Mesenchymal stem cell (in vitro differentiated cells and primary cell): ENCODE measurements at regions not wholly inside any gene's neighbourhood (a gene's known extent, or its start where the extent isn't known, plus 50 kb on each side); places are given as distances from the start of the nearest gene placed in this dataset.

Experiments
- DNase-seq: peaks from one replicate; pipeline ENCODE4 v3.0.0-alpha.2; 2013
- H2AFZ ChIP-seq: one replicate; pipeline ENCODE4 v1.6.1; 2013; ENCODE audit warnings: low read depth, mild to moderate bottlenecking, control low read depth, inconsistent platforms, low read length, moderate library complexity
- H2AK5ac ChIP-seq: 2 replicates; pipeline ENCODE4 v1.6.1; 2013; ENCODE audit warnings: low read length, moderate library complexity, mild to moderate bottlenecking, inconsistent platforms; ENCODE audit not compliant: severe bottlenecking
- H2BK120ac ChIP-seq: one replicate; pipeline ENCODE4 v1.6.1; 2013; ENCODE audit warnings: low read depth, mild to moderate bottlenecking, inconsistent platforms, low read length, moderate library complexity
- H2BK12ac ChIP-seq, 2 experiments: one replicate each; pipeline ENCODE4 v1.6.1; 2013; ENCODE audit warnings: inconsistent platforms in 2 of 2, low read length in 2 of 2, mild to moderate bottlenecking in 2 of 2, moderate library complexity in 2 of 2, control low read depth in 1 of 2
- H2BK15ac ChIP-seq: one replicate; pipeline ENCODE4 v1.6.1; 2013; ENCODE audit warnings: mild to moderate bottlenecking, low read depth, inconsistent platforms; ENCODE audit not compliant: poor library complexity, severe bottlenecking
- H2BK5ac ChIP-seq: 2 replicates; pipeline ENCODE4 v1.6.1; 2013; ENCODE audit warnings: low read depth, mild to moderate bottlenecking, low read length, control low read depth, inconsistent platforms; ENCODE audit not compliant: poor library complexity, severe bottlenecking
- H3K14ac ChIP-seq, 2 experiments: one replicate each; pipeline ENCODE4 v1.6.1; 2013; ENCODE audit warnings: inconsistent platforms in 2 of 2, low read length in 2 of 2, control low read depth in 1 of 2, mild to moderate bottlenecking in 1 of 2, moderate library complexity in 1 of 2
- H3K18ac ChIP-seq, 2 experiments: one replicate each; pipeline ENCODE4 v1.6.1; 2013; ENCODE audit warnings: inconsistent platforms in 2 of 2, low read length in 2 of 2, control low read depth in 1 of 2, low read depth in 1 of 2, mild to moderate bottlenecking in 1 of 2
- H3K23ac ChIP-seq, 2 experiments: one replicate each; pipeline ENCODE4 v1.6.1; 2013; ENCODE audit warnings: inconsistent platforms in 2 of 2, low read length in 2 of 2, mild to moderate bottlenecking in 2 of 2, moderate library complexity in 2 of 2, control low read depth in 1 of 2
- H3K27ac ChIP-seq: 2 replicates; pipeline ENCODE4 v1.5.1; 2013; ENCODE audit warnings: mild to moderate bottlenecking, moderate library complexity, low read length, control low read depth, inconsistent platforms; ENCODE audit not compliant: poor library complexity, severe bottlenecking
- H3K27me3 ChIP-seq, 2 experiments: 2 replicates each; pipeline versions ENCODE4 v1.6.1 to v1.7.0; 2013; ENCODE audit warnings: low read length in 2 of 2, mild to moderate bottlenecking in 2 of 2, moderate library complexity in 2 of 2, control low read depth in 1 of 2, inconsistent platforms in 1 of 2; ENCODE audit not compliant: control insufficient read depth in 1 of 2, insufficient read depth in 1 of 2
- H3K36me3 ChIP-seq, 2 experiments: 2 replicates each; pipeline versions ENCODE4 v1.6.1 to v1.7.0; 2013; ENCODE audit warnings: low read length in 2 of 2, control low read depth in 1 of 2, inconsistent platforms in 1 of 2, low read depth in 1 of 2, mild to moderate bottlenecking in 1 of 2; ENCODE audit not compliant: insufficient read depth in 2 of 2, control insufficient read depth in 1 of 2
- H3K4ac ChIP-seq, 2 experiments: one replicate each; pipeline ENCODE4 v1.6.1; 2013; ENCODE audit warnings: inconsistent platforms in 2 of 2, low read length in 2 of 2, mild to moderate bottlenecking in 2 of 2, moderate library complexity in 2 of 2, control low read depth in 1 of 2, low read depth in 1 of 2
- H3K4me1 ChIP-seq: 2 replicates; pipeline ENCODE4 v1.6.1; 2013; ENCODE audit warnings: low read depth, low read length, control low read depth; ENCODE audit not compliant: control insufficient read depth, insufficient read depth
- H3K4me2 ChIP-seq: 2 replicates; pipeline ENCODE4 v1.6.1; 2013; ENCODE audit warnings: low read length, mild to moderate bottlenecking, inconsistent platforms; ENCODE audit not compliant: poor library complexity, severe bottlenecking
- H3K4me3 ChIP-seq, 2 experiments: 2 replicates each; pipeline versions ENCODE4 v1.5.1 to v1.7.0; 2013; ENCODE audit warnings: low read length in 2 of 2, mild to moderate bottlenecking in 2 of 2, control low read depth in 1 of 2, low read depth in 1 of 2; ENCODE audit not compliant: insufficient read depth in 1 of 2
- H3K79me1 ChIP-seq: replicated peaks from 2 replicates; pipeline ENCODE4 v1.6.1; 2013; ENCODE audit warnings: mild to moderate bottlenecking, control low read depth, low read length, inconsistent platforms; ENCODE audit not compliant: poor library complexity, severe bottlenecking
- H3K9ac ChIP-seq: 2 replicates; pipeline ENCODE4 v1.7.0; 2013; ENCODE audit warnings: mild to moderate bottlenecking, low read length, moderate library complexity
- H3K9me3 ChIP-seq: 2 replicates; pipeline ENCODE4 v1.7.0; 2013; ENCODE audit warnings: mild to moderate bottlenecking, low read length; ENCODE audit not compliant: control insufficient read depth
- H4K8ac ChIP-seq: one replicate; pipeline ENCODE4 v1.6.1; 2013; ENCODE audit warnings: inconsistent platforms, mild to moderate bottlenecking, low read length, moderate library complexity
- H4K91ac ChIP-seq: one replicate; pipeline ENCODE4 v1.6.1; 2013; ENCODE audit warnings: mild to moderate bottlenecking, low read length, inconsistent platforms
- WGBS: methylation state at CpG from one replicate; pipeline ENCODE4 v1.1.7; 2013; ENCODE audit warnings: mixed read lengths; 5-methylcytosine and 5-hydroxymethylcytosine counted together

- no peaks in the 10 kb centered on the region for H3K9me3 ChIP-seq
Measured at GRCh38 chr1:96104506-96104905, 617.1 kb upstream of the PTBP2 start.

DNA sequence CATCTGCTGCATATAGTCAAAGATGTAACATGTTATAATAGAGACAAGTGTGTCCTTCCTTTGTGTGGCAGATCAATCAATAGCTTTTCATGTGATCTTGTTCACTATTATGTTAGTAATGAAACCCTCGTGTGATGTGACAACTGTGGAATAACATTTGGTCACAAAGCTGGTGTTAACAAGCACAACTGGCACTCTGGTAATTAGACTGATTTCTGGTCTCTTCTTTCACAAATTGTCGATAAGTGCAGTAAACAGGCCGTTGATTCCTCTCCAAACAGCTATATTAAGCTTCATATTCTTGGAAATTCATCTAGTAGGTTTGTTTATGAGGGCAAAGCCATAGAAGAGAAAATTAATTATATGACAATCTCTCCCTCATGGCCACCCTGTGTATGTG lies 616.7 kb upstream of the PTBP2 start:
- H3K18ac ChIP-seq, result no peak overlapping the region
- no peak for DNase-seq
- H2AK5ac ChIP-seq, result no peak overlapping the region
- H2BK120ac ChIP-seq, result no peak overlapping the region
- no peak overlapping the region for H4K91ac ChIP-seq
- no peaks in the 10 kb centered on the region for H3K79me1 ChIP-seq
- H3K4me2 ChIP-seq, result no peak overlapping the region
- H2BK12ac ChIP-seq, result no peak overlapping the region
- H2AFZ ChIP-seq, result no peak overlapping the region
- no peak overlapping the region for H3K14ac ChIP-seq
- H2BK5ac ChIP-seq, result no peak overlapping the region
- no peak overlapping the region for H3K4ac ChIP-seq
- 50% methylated on average over 1 of the region's 3 CpGs for WGBS
- H3K9ac ChIP-seq, result no peak overlapping the region
- no peak overlapping the region for H4K8ac ChIP-seq
- no peak overlapping the region for H3K4me3 ChIP-seq
- no peak overlapping the region for H3K23ac ChIP-seq
- no peak overlapping the region for H3K27ac ChIP-seq
- H3K27me3 ChIP-seq, result no peaks in the 10 kb centered on the region
- no peaks in the 10 kb centered on the region for H3K36me3 ChIP-seq
- H3K9me3 ChIP-seq, result no peaks in the 10 kb centered on the region
- H3K4me1 ChIP-seq, result no peaks in the 10 kb centered on the region
- no peak overlapping the region for H2BK15ac ChIP-seq

More at GRCh38 chr1:96104506-96104905, 617.1 kb upstream of the PTBP2 start:
- Histone ChIP-seq H3K4me1 (no peaks in the 10 kb centered on the region), H2AK5ac (no peak overlapping the region), H3K18ac (no peak overlapping the region), H2BK15ac (no peak overlapping the region), H3K4ac (no peak overlapping the region), H3K27me3 (no peaks in the 10 kb centered on the region), H4K8ac (no peak overlapping the region), H4K91ac (no peak overlapping the region), H2BK5ac (no peak overlapping the region), H2AFZ (no peak overlapping the region), H3K79me1 (no peaks in the 10 kb centered on the region), H3K14ac (no peak overlapping the region), H3K4me2 (no peak overlapping the region), H2BK120ac (no peak overlapping the region), H2BK12ac (no peak overlapping the region), H3K36me3 (no peaks in the 10 kb centered on the region), H3K27ac (no peak overlapping the region), H3K23ac (no peak overlapping the region), H3K4me3 (no peak overlapping the region), H3K9ac (no peak overlapping the region)
- no peak for DNase-seq
- WGBS, result 83% methylated on average over 1 of the region's 1 CpG

GRCh38 chr1:96116731-96117130 lies 604.9 kb upstream of the PTBP2 start:
- H2AFZ ChIP-seq, result no peak overlapping the region
- H3K4me2 ChIP-seq, result no peak overlapping the region
- H3K4me1 ChIP-seq, result no peaks in the 10 kb centered on the region
- H2BK12ac ChIP-seq, result no peak overlapping the region
- H2BK15ac ChIP-seq, result no peak overlapping the region
- H3K9ac ChIP-seq, result no peak overlapping the region
- H3K18ac ChIP-seq, result no peak overlapping the region
- no peaks in the 10 kb centered on the region for H3K79me1 ChIP-seq
- no peak overlapping the region for H2AK5ac ChIP-seq
- no peaks in the 10 kb centered on the region for H3K36me3 ChIP-seq
- H3K14ac ChIP-seq, result no peak overlapping the region
- H3K23ac ChIP-seq, result no peak overlapping the region
- H3K27me3 ChIP-seq, result no peaks in the 10 kb centered on the region
- no peak overlapping the region for H2BK120ac ChIP-seq
- WGBS, result 67% methylated on average over 6 of the region's 6 CpGs
- H4K91ac ChIP-seq, result no peak overlapping the region
- no peaks in the 10 kb centered on the region for H3K9me3 ChIP-seq
- no peak overlapping the region for H3K4ac ChIP-seq
- H4K8ac ChIP-seq, result no peak overlapping the region
- peak; percentile 37 for DNase-seq
- no peak overlapping the region for H3K4me3 ChIP-seq
- H3K27ac ChIP-seq, result no peak overlapping the region
- no peak overlapping the region for H2BK5ac ChIP-seq

DNA sequence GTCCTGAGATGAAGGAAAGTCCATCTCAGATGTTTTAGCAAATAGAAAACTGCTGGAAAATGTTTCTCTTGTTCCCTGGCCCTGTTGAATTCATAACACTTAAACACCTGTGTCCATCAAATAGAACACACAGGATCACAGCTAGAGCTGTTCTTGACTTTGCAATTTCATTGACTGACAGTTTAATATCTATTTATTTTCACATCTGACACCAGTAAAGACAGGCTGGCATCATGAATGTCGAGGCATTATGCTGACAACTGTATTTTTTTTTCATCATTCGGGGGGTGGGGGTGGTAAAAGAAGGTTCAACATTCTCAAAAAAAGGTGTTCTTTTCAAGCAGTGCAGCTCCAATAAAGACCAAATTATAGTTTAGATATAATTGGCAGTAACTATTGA lies 591.2 kb upstream of the PTBP2 start:
- Histone ChIP-seq H2BK120ac (no peak overlapping the region), H2BK15ac (no peak overlapping the region), H4K8ac (no peak overlapping the region), H3K4ac (no peak overlapping the region), H3K27me3 (no peaks in the 10 kb centered on the region), H3K4me2 (no peak overlapping the region), H4K91ac (no peak overlapping the region), H2BK5ac (no peak overlapping the region), H3K27ac (no peak overlapping the region), H3K9me3 (no peaks in the 10 kb centered on the region), H3K4me3 (no peak overlapping the region), H3K79me1 (no peaks in the 10 kb centered on the region), H3K18ac (no peak overlapping the region), H3K4me1 (no peaks in the 10 kb centered on the region), H2BK12ac (no peak overlapping the region), H3K36me3 (no peaks in the 10 kb centered on the region), H2AK5ac (no peak overlapping the region), H2AFZ (no peak overlapping the region), H3K23ac (no peak overlapping the region), H3K14ac (no peak overlapping the region), H3K9ac (no peak overlapping the region)
- DNase-seq, result no peak
- WGBS, result 80% methylated on average over 1 of the region's 2 CpGs
